ENCODE measurements at regions not wholly inside any gene's neighbourhood (a gene's known extent, or its start where the extent isn't known, plus 50 kb on each side); places are given as distances from the start of the nearest gene placed in this dataset.
A peak's percentile ranks its signal among the peaks of the same experiment; 100 is the strongest.
"Not testable (repeated sequence)": the region's sequence is repeated elsewhere in the genome, so short reads cannot be mapped to it uniquely, and the experiment has no call there.

GRCh38 chr10:30701451-30702173, 72.1 kb upstream of the LYZL2 start:
- peak in 1 of 2 donors; percentile 35 for DNase-seq (ENCODE audit: low read depth in 2 of 2)

- DNase-seq (ENCODE audit: low read depth in 2 of 2): no peak
Measured at GRCh38 chr10:30697806-30698205, 68.3 kb upstream of the LYZL2 start.

GRCh38 chr10:30697221-30697620, 67.7 kb upstream of the LYZL2 start:
- not testable (repeated sequence) for DNase-seq (ENCODE audit: low read depth in 2 of 2)

- DNase-seq (ENCODE audit: low read depth in 2 of 2): not testable (repeated sequence)
Measured at GRCh38 chr10:30696416-30697185, 67.0 kb upstream of the LYZL2 start.

- DNase-seq (ENCODE audit: low read depth in 2 of 2): peak; percentile 30 to 50
Measured at GRCh38 chr10:30695481-30696236, 66.1 kb upstream of the LYZL2 start.

- DNase-seq (ENCODE audit: low read depth in 2 of 2): no peak
Measured at GRCh38 chr10:30694518-30695228, 65.1 kb upstream of the LYZL2 start.

GRCh38 chr10:30691639-30692015, 62.1 kb upstream of the LYZL2 start:
- no peak for DNase-seq (ENCODE audit: low read depth in 2 of 2)

- not testable (repeated sequence) for DNase-seq (ENCODE audit: low read depth in 2 of 2)
Measured at GRCh38 chr10:30690948-30691638, 61.5 kb upstream of the LYZL2 start.

- no peak for DNase-seq (ENCODE audit: low read depth in 2 of 2)
Measured at GRCh38 chr10:30688456-30688855, 58.9 kb upstream of the LYZL2 start.

- DNase-seq (ENCODE audit: low read depth in 2 of 2): peak; percentile 64 to 72
Measured at GRCh38 chr10:30687698-30688213, 58.2 kb upstream of the LYZL2 start.

- no peak for DNase-seq (ENCODE audit: low read depth in 2 of 2)
Measured at GRCh38 chr10:30686708-30687107, 57.2 kb upstream of the LYZL2 start.

GRCh38 chr10:30683496-30683895, 53.9 kb upstream of the LYZL2 start:
- no peak for DNase-seq (ENCODE audit: low read depth in 2 of 2)

- not testable (repeated sequence) for DNase-seq (ENCODE audit: low read depth in 2 of 2)
Measured at GRCh38 chr10:30682377-30683199, 53.0 kb upstream of the LYZL2 start.

GRCh38 chr10:30680908-30681307, 51.4 kb upstream of the LYZL2 start:
- no peak for DNase-seq (ENCODE audit: low read depth in 2 of 2)

Measured in stimulated activated CD8-positive, alpha-beta memory T cell treated with anti-CD3 and anti-CD28 coated beads, Interleukin-7, amount 100 ng/mL, for 1 hour (primary cell).